ENCODE measurements at regions not wholly inside any gene's neighbourhood (a gene's known extent, or its start where the extent isn't known, plus 50 kb on each side); places are given as distances from the start of the nearest gene placed in this dataset.
"Not testable (repeated sequence)": the region's sequence is repeated elsewhere in the genome, so short reads cannot be mapped to it uniquely, and the experiment has no call there.

DNA sequence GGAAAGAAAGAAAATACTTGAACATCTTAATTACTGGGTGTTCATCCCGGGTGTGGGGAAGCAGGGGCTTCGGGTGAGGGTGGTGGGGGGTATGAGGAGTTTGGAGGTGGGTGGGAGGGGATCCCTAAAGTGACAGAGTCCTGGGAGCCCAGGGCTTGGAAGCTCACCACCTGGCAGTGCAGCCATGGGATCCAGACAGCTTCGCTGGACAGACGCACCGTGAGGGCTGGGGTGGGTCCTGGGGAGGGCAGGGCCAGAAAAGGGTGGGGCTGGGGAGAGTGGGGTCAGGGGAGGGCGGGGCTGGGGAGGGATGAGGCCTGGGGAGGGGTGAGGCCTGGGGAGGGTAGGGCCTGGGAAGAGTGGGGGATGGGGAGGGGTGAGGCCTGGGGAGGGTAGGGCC lies 127.5 kb upstream of the LPCAT1 start:
- H3K4me3 Mint-ChIP-seq (ENCODE audit: unreplicated experiment): no peak overlapping the region
- H3K36me3 Mint-ChIP-seq (ENCODE audit: low read depth): no peaks in the 10 kb centered on the region
- peaks cover 41% of the 10 kb centered on the region for H3K27me3 Mint-ChIP-seq (ENCODE audit: low read depth)
- no peaks in the 10 kb centered on the region for H3K9me3 Mint-ChIP-seq (ENCODE audit: low read depth)
- TF ChIP-seq, protein P1, sequence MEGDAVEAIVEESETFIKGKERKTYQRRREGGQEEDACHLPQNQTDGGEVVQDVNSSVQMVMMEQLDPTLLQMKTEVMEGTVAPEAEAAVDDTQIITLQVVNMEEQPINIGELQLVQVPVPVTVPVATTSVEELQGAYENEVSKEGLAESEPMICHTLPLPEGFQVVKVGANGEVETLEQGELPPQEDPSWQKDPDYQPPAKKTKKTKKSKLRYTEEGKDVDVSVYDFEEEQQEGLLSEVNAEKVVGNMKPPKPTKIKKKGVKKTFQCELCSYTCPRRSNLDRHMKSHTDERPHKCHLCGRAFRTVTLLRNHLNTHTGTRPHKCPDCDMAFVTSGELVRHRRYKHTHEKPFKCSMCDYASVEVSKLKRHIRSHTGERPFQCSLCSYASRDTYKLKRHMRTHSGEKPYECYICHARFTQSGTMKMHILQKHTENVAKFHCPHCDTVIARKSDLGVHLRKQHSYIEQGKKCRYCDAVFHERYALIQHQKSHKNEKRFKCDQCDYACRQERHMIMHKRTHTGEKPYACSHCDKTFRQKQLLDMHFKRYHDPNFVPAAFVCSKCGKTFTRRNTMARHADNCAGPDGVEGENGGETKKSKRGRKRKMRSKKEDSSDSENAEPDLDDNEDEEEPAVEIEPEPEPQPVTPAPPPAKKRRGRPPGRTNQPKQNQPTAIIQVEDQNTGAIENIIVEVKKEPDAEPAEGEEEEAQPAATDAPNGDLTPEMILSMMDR (IDR thresholded peaks at IDR 0.05): no peak
- H3K27ac Mint-ChIP-seq (ENCODE audit: unreplicated experiment): no peak overlapping the region
- no peak for DNase-seq (ENCODE audit: low spot score)
- H3K4me1 Mint-ChIP-seq (ENCODE audit: low read depth): no peaks in the 10 kb centered on the region

DNA sequence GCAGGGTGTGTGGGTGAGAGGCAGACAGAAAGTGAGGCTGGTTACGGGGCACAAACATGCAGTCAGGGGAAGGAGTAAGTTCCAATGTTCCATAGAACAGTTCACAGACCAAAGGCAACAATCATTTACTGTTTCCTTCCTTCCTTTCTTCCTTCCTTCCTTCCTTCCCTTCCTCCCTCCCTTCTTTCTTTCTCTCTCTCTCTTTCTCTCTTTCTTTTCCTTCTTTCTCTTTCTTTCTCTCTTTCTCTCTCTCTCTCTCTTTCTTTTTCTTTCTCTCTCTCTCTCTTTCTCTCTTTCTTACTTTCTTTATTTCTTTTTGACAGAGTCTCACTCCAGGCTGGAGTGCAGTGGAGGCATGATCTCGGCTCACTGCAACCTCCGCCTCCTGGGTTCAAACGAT lies 125.8 kb upstream of the LPCAT1 start:
- Mint-ChIP-seq H3K4me3 (ENCODE audit: unreplicated experiment) (no peak overlapping the region), H3K27ac (ENCODE audit: unreplicated experiment) (no peak overlapping the region), H3K9me3 (ENCODE audit: low read depth) (no peaks in the 10 kb centered on the region), H3K4me1 (ENCODE audit: low read depth) (no peaks in the 10 kb centered on the region), H3K36me3 (ENCODE audit: low read depth) (no peaks in the 10 kb centered on the region), H3K27me3 (ENCODE audit: low read depth) (peaks cover 38% of the 10 kb centered on the region)
- TF ChIP-seq, protein P1 (IDR thresholded peaks at IDR 0.05): no peak
- no peak for DNase-seq (ENCODE audit: low spot score)

DNA sequence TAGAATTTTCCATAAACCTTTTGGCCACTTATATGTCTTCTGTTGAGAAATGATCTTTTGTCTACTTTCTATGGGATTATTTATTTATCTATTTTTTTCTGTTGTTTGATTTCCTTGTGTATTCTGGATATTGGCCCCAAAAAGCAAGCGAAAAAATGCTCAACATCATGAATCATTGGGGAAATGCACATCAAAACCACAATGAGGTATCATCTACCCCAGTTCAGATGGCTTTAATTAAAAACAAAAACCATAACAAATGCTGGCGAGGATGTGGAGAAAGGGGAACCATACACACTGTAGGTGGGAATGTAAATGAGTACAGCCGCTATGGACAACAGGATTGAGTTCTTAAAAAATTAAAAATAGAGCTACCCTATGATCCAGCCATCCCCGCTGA lies 125.0 kb upstream of the LPCAT1 start:
- H3K4me1 Mint-ChIP-seq (ENCODE audit: low read depth): no peaks in the 10 kb centered on the region
- TF ChIP-seq, protein P1 (IDR thresholded peaks at IDR 0.05): no peak
- peaks cover 41% of the 10 kb centered on the region for H3K27me3 Mint-ChIP-seq (ENCODE audit: low read depth)
- H3K27ac Mint-ChIP-seq (ENCODE audit: unreplicated experiment): no peak overlapping the region
- H3K9me3 Mint-ChIP-seq (ENCODE audit: low read depth): no peaks in the 10 kb centered on the region
- no peaks in the 10 kb centered on the region for H3K36me3 Mint-ChIP-seq (ENCODE audit: low read depth)
- no peak for DNase-seq (ENCODE audit: low spot score)
- no peak overlapping the region for H3K4me3 Mint-ChIP-seq (ENCODE audit: unreplicated experiment)

DNA sequence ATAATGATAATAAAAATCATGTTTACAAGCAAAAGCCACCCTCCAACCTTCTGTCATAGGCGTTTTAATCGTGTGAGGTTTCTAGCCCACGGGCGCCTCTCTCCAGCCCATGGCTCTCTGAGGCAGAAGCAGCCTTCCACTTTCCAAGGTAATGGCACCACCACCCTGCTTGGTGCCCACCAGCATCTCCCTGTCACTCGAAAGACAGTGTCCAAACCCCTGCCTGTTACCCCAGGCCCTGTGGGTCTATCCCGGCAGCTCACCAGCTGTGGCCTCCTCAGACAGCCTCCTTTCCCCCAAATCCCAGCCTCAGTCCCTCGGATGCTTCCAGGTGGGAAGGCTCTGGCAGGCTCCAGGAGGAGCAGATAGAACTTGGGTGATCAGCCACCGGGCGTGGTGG lies 123.8 kb upstream of the LPCAT1 start:
- no peaks in the 10 kb centered on the region for H3K36me3 Mint-ChIP-seq (ENCODE audit: low read depth)
- no peak for DNase-seq (ENCODE audit: low spot score)
- H3K4me1 Mint-ChIP-seq (ENCODE audit: low read depth): no peaks in the 10 kb centered on the region
- no peaks in the 10 kb centered on the region for H3K9me3 Mint-ChIP-seq (ENCODE audit: low read depth)
- no peak overlapping the region for H3K4me3 Mint-ChIP-seq (ENCODE audit: unreplicated experiment)
- no peak overlapping the region for H3K27ac Mint-ChIP-seq (ENCODE audit: unreplicated experiment)
- H3K27me3 Mint-ChIP-seq (ENCODE audit: low read depth): peaks cover 42% of the 10 kb centered on the region
- TF ChIP-seq, protein P1 (IDR thresholded peaks at IDR 0.05): no peak

DNA sequence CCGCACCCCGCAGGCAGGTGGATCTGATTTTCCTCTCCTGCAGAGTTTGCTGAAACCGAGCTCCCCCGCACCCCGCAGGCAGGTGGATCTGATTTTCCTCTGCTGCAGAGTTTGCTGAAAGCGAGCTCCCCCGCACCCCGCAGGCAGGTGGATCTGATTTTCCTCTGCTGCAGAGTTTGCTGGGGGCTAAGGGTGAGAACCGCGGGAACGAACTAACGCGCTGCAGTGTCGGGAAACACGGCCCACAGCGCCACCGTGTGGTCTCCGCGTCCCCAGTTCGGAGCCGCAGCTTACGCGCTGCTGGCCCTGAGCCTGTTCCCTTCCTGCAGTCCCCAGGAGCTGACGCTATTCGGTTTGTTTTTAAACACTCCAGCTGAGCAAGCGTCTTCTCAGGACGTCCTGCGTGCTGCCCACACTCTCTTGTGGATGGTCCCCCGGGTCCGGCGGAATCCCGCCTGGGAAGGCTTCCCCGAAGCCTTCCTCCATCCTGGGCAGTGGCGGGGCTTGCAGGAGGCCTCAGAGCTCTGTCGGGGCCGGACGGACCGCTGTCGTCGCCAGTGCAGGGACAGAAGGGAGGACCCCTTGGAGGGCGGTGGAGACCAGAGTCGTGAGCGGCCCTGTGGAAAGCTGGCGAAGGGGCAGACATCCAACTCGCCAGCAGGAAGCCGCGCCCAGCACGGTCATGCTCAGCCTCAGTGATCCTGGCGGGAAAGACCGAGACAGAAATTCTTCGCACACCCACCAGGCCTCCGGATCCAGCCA lies 121.2 kb upstream of the LPCAT1 start:
- H3K27ac Mint-ChIP-seq (ENCODE audit: unreplicated experiment): no peak overlapping the region
- no peaks in the 10 kb centered on the region for H3K9me3 Mint-ChIP-seq (ENCODE audit: low read depth)
- H3K4me3 Mint-ChIP-seq (ENCODE audit: unreplicated experiment): peak overlapping the region; percentile 63
- H3K36me3 Mint-ChIP-seq (ENCODE audit: low read depth): no peaks in the 10 kb centered on the region
- TF ChIP-seq, protein P1 (IDR thresholded peaks at IDR 0.05): peak; percentile 85
- peaks cover 9% of the 10 kb centered on the region for H3K4me1 Mint-ChIP-seq (ENCODE audit: low read depth)
- peaks cover 44% of the 10 kb centered on the region for H3K27me3 Mint-ChIP-seq (ENCODE audit: low read depth)
- peak; percentile 86 for DNase-seq (ENCODE audit: low spot score)

DNA sequence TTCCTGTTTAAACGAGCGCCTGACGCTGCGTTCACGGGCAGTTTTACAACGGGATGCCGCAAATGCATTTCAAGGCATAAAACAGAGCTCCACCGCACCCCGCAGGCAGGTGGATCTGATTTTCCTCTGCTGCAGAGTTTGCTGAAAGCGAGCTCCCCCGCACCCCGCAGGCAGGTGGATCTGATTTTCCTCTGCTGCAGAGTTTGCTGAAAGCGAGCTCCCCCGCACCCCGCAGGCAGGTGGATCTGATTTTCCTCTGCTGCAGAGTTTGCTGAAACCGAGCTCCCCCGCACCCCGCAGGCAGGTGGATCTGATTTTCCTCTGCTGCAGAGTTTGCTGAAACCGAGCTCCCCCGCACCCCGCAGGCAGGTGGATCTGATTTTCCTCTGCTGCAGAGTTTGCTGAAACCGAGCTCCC lies 120.6 kb upstream of the LPCAT1 start:
- not testable (repeated sequence) for H3K4me3 Mint-ChIP-seq (ENCODE audit: unreplicated experiment); H3K4me1 Mint-ChIP-seq (ENCODE audit: low read depth)

More for the DNA sequence above, 120.6 kb upstream of the LPCAT1 start:
- H3K36me3 Mint-ChIP-seq (ENCODE audit: low read depth); H3K9me3 Mint-ChIP-seq (ENCODE audit: low read depth); H3K27ac Mint-ChIP-seq (ENCODE audit: unreplicated experiment): not testable (repeated sequence)
- peaks cover 43% of the 10 kb centered on the region for H3K27me3 Mint-ChIP-seq (ENCODE audit: low read depth)
- peak; percentile 26 for DNase-seq (ENCODE audit: low spot score)

Data from chondrocyte (in vitro differentiated cells).